ENCODE measurements at regions not wholly inside any gene's neighbourhood (a gene's known extent, or its start where the extent isn't known, plus 50 kb on each side); places are given as distances from the start of the nearest gene placed in this dataset.
A peak's percentile ranks its signal among the peaks of the same experiment; 100 is the strongest.

GRCh38 chr20:51329845-51330244, 212.7 kb downstream of the NFATC2 start:
- Histone ChIP-seq H3K4me1 (no peaks in the 10 kb centered on the region), H3K27me3 (ENCODE audit: low read depth) (peaks cover 44% of the 10 kb centered on the region), H3K27ac (replicated peaks) (no peak overlapping the region), H3K36me3 (no peaks in the 10 kb centered on the region), H3K4me3 (no peak overlapping the region), H3K9me3 (replicated peaks) (peaks cover 6% of the 10 kb centered on the region)
- no peak for DNase-seq
- TF ChIP-seq, protein P1, sequence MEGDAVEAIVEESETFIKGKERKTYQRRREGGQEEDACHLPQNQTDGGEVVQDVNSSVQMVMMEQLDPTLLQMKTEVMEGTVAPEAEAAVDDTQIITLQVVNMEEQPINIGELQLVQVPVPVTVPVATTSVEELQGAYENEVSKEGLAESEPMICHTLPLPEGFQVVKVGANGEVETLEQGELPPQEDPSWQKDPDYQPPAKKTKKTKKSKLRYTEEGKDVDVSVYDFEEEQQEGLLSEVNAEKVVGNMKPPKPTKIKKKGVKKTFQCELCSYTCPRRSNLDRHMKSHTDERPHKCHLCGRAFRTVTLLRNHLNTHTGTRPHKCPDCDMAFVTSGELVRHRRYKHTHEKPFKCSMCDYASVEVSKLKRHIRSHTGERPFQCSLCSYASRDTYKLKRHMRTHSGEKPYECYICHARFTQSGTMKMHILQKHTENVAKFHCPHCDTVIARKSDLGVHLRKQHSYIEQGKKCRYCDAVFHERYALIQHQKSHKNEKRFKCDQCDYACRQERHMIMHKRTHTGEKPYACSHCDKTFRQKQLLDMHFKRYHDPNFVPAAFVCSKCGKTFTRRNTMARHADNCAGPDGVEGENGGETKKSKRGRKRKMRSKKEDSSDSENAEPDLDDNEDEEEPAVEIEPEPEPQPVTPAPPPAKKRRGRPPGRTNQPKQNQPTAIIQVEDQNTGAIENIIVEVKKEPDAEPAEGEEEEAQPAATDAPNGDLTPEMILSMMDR (IDR thresholded peaks at IDR 0.05; ENCODE audit: borderline replicate concordance): no peak
- intact Hi-C loops (cut with micrococcal nuclease): no loop called here

GRCh38 chr20:51327251-51327841, 215.2 kb downstream of the NFATC2 start:
- Histone ChIP-seq H3K4me3 (no peak overlapping the region), H3K4me1 (no peaks in the 10 kb centered on the region), H3K27ac (replicated peaks) (no peak overlapping the region), H3K27me3 (ENCODE audit: low read depth) (peaks cover 61% of the 10 kb centered on the region), H3K9me3 (replicated peaks) (peaks cover 6% of the 10 kb centered on the region), H3K36me3 (no peaks in the 10 kb centered on the region)
- TF ChIP-seq, protein P1 (IDR thresholded peaks at IDR 0.05; ENCODE audit: borderline replicate concordance): no peak
- no peak for DNase-seq
- intact Hi-C loops (cut with micrococcal nuclease): no loop called here

DNA sequence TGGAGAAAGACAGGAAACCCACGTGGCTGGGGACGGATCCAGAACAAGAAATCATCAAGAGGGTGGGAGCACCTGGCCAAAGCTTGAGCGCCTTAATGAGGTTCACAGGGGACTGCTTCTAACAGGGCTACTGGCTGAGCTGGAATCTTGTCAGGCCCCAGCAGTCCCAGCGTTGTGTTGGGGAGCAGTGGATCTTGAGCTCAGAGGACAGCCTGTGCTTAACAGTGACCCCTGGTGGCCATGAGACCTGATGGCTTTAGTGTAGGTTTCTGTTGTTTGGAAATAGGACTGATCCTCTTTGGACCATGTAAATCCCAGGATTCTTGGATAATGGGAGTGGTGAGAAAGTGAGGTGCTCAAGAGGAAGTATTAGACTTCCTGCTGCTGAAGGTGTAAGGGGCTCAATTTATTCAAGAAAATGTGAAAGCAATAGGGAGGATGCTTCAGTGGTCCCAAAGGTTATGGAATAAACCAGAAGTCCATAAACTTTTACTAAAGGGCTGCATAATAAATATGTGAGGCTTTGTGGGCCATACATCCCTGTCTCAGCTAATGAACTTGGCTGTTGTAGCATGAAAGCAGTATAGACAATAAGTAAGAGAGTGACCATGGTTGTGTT, 216.2 kb downstream of the NFATC2 start:
- H3K4me3 ChIP-seq: no peak overlapping the region
- DNase-seq: peak; percentile 24
- peaks cover 61% of the 10 kb centered on the region for H3K27me3 ChIP-seq (ENCODE audit: low read depth)
- intact Hi-C loops (cut with micrococcal nuclease): no loop called here
- H3K36me3 ChIP-seq: no peaks in the 10 kb centered on the region
- TF ChIP-seq, protein P1 (IDR thresholded peaks at IDR 0.05; ENCODE audit: borderline replicate concordance): peak; percentile 80
- H3K9me3 ChIP-seq (replicated peaks): peaks cover 6% of the 10 kb centered on the region
- H3K4me1 ChIP-seq: no peaks in the 10 kb centered on the region
- H3K27ac ChIP-seq (replicated peaks): no peak overlapping the region

DNA sequence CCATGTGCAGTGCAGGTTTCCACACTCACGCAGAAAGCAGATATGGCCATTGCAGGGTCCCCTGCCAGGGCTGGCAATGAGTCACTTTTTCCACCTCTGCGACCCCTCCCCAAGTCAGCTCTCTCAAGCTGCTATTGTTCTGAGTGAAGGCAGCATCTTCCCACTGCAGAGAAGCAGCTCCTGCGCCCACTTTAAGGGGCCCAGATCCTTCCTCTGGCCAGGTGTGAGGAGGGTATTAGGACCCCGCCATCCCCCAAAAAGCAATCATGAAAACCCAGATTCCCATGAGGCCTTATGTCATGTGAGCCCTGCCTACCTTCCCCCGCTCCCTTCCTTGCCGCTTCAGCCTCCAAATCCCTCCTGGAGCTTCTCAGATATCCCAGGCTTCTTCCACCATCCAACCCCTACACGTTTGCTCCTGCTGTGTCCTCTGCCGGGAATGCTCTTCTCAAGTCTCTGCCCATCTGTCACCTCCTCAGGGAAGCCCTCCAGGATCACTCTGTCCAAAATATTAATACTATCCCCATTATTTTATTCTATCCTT, 220.3 kb downstream of the NFATC2 start:
- Histone ChIP-seq H3K27ac (replicated peaks) (no peak overlapping the region), H3K4me3 (no peak overlapping the region), H3K36me3 (no peaks in the 10 kb centered on the region), H3K4me1 (no peaks in the 10 kb centered on the region), H3K9me3 (replicated peaks) (peaks cover 6% of the 10 kb centered on the region), H3K27me3 (ENCODE audit: low read depth) (peaks cover 48% of the 10 kb centered on the region)
- intact Hi-C loops (cut with micrococcal nuclease): no loop called here
- TF ChIP-seq, protein P1 (IDR thresholded peaks at IDR 0.05; ENCODE audit: borderline replicate concordance): no peak
- no peak for DNase-seq

GRCh38 chr20:51321343-51322163, 221.0 kb downstream of the NFATC2 start:
- intact Hi-C loops (cut with micrococcal nuclease): no loop called here
- H3K4me3 ChIP-seq: no peak overlapping the region
- H3K9me3 ChIP-seq (replicated peaks): peaks cover 6% of the 10 kb centered on the region
- no peaks in the 10 kb centered on the region for H3K4me1 ChIP-seq
- TF ChIP-seq, protein P1 (IDR thresholded peaks at IDR 0.05; ENCODE audit: borderline replicate concordance): no peak
- peaks cover 41% of the 10 kb centered on the region for H3K27me3 ChIP-seq (ENCODE audit: low read depth)
- H3K27ac ChIP-seq (replicated peaks): no peak overlapping the region
- DNase-seq: no peak
- no peaks in the 10 kb centered on the region for H3K36me3 ChIP-seq
